HG02840 (cell line): ENCODE measurements at regions not wholly inside any gene's neighbourhood (a gene's known extent, or its start where the extent isn't known, plus 50 kb on each side); places are given as distances from the start of the nearest gene placed in this dataset.

Experiments
- ATAC-seq: cut with Tn5 transposase; IDR thresholded peaks from one replicate; pipeline ENCODE4 v1.9.1; 2021; ENCODE audit warnings: mild to moderate bottlenecking, moderate library complexity, moderate number of reproducible peaks; ENCODE audit not compliant: unreplicated experiment, low FRiP score

DNA sequence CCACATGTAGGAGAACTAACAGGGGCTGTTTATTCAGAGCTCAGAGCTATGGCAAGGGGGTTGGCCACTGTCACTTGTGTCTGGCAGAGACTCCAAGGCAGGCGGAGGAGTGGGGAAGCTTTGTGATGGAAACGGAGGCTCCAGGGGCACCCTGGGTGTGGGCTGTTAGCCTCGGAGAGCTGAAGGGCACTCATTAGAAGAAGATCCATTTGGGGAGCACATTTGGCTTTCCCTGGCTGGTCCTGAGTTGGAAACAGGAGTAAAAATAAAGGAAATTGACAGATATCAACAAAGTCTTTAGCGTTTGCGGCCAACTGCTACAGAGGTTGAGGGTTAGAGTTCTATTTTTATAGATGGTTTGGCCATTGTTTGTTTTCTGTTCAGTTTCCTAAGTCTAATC is 288.3 kb upstream of the MKI67 start:
- no peak for ATAC-seq

- no peak for ATAC-seq
Measured at GRCh38 chr10:128416231-128416630, 290.0 kb upstream of the MKI67 start.

DNA sequence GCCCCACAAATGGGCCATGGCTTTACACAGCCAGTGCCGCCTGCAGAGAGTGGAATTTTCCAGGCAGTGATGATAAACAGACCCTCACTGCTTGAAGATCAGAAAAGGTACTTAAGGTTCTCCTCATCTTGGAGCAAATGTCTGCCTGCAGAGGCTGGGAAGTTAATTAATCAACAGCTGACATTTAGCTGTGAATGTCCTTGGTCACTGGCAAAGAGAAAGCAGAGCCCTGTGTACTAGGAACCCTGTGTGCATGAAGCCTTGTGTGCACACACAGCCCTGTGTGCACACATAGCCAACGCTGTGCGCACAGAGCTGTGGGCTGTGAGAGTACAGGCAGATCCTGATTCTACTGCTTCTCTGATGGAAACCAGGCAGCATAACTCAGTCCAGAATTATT is 291.6 kb upstream of the MKI67 start:
- no peak for ATAC-seq

DNA sequence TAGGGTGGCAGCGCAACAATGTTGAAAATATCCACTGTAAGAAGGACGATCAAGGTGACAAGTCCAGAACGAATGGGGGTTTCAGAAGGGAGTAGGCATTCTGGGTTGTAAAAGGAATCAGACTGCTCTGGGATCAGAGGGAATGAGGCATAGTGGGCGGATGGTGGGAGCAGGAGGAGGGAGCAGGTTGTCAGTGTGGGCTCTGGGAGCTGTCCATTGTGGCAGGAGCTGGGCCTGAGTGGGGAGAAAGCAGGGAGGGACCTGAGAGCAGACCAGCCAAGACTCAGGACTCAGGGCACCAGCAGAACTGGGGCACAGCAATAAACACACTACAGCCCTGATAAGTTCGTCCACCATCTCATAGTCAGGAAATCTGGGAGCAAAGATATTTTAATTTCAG is 292.6 kb upstream of the MKI67 start:
- no peak for ATAC-seq

DNA sequence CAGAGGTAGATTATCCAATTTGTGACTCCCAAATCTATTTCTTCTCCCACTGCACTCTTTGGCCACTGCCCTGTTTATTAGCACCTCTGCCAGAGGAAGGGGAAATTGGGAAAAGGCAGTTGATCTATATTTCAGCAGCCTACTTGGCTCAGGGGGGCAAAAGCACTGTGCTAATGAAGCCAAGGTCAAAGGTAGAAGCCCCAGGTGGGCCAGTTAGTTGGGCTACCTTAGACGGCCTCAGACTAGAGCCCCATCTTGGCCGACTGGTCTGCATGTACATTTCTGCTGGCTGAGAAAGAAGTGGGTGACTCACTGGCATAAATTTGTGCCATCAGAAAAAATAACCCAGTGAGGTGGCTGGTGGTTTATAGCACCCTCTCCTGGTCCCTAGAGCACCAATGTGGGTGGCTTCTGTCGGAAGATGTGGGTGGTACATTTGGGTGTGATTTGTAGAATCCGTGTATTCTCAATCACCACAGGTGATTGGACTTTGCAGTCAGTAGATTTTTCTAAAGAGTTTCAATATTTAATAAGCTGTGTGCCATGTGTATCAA is 293.3 kb upstream of the MKI67 start:
- ATAC-seq: no peak

GRCh38 chr10:128420623-128421022 is 294.4 kb upstream of the MKI67 start:
- no peak for ATAC-seq

- ATAC-seq: no peak
Measured at GRCh38 chr10:128421371-128422160, 295.3 kb upstream of the MKI67 start.

GRCh38 chr10:128422190-128422589 is 296.0 kb upstream of the MKI67 start:
- ATAC-seq: no peak

DNA sequence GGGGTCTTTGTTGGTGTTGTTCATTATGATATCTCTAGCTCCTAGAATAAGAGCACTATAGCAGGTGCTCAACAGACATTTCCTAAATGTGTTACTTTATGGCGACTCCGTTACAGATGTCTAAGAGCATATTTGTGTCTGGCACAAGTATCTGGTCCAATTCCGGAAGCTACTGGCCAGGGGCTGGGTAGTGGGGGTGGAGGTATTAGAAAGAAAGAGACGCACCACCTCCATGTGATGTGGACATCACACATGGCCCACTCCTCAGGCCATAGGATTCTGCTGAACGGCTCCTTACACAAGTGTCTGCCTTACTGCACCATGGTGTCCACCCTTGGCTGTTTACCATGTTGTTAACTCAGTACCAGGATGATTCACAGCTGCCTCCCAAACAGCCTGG is 296.8 kb upstream of the MKI67 start:
- ATAC-seq: no peak

DNA sequence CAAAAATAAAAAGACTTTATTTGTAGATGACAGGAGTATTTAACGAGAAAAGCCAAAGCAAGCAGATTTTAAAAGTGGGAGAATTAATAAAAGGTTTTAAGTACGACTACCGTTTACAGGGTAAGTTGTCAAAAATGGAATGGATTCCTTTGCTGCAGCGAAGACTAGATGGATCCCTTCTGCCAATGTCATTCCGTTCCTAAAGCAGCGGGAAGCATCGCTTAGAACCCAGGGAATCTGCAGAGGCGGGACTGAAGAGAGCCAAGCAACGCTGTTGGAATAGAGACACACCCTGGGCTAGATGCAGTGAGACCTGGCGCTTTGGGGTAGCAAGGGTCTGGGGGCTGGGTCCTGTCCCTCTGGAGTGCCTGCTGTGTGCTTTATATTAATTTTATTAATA is 303.1 kb upstream of the MKI67 start:
- no peak for ATAC-seq

GRCh38 chr10:128429835-128430513 is 303.8 kb upstream of the MKI67 start:
- ATAC-seq: no peak

- no peak for ATAC-seq
Measured at GRCh38 chr10:128431083-128431482, 304.9 kb upstream of the MKI67 start.

- no peak for ATAC-seq
Measured at GRCh38 chr10:128431506-128431905, 305.3 kb upstream of the MKI67 start.

- ATAC-seq: no peak
Measured at GRCh38 chr10:128432011-128432410, 305.8 kb upstream of the MKI67 start.

DNA sequence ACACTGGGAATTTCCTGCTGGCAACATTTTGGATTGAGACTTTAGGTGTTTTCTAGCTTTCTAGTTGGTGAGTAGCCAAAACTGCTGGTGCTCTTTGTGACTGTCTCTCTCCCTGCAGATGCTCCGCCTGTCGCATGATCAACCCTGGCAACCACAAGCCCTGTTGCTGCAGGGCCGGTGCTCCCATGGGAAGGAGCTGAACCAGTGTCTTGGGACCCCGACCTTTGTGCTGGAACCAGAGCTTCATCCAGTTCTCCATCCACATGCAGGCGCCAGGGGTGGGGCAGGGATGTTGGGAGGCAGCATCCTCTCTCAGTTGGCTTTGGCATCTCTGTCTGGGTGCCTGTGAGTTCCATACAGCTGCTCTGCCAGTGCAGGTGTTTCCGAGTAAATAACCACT is 306.2 kb upstream of the MKI67 start:
- ATAC-seq: no peak

- no peak for ATAC-seq
Measured at GRCh38 chr10:128435811-128436210, 309.6 kb upstream of the MKI67 start.

GRCh38 chr10:128437786-128438345 is 311.6 kb upstream of the MKI67 start:
- no peak for ATAC-seq

- no peak for ATAC-seq
Measured at GRCh38 chr10:128438417-128439063, 312.3 kb upstream of the MKI67 start.

- no peak for ATAC-seq
Measured at GRCh38 chr10:128440513-128441160, 314.4 kb upstream of the MKI67 start.

DNA sequence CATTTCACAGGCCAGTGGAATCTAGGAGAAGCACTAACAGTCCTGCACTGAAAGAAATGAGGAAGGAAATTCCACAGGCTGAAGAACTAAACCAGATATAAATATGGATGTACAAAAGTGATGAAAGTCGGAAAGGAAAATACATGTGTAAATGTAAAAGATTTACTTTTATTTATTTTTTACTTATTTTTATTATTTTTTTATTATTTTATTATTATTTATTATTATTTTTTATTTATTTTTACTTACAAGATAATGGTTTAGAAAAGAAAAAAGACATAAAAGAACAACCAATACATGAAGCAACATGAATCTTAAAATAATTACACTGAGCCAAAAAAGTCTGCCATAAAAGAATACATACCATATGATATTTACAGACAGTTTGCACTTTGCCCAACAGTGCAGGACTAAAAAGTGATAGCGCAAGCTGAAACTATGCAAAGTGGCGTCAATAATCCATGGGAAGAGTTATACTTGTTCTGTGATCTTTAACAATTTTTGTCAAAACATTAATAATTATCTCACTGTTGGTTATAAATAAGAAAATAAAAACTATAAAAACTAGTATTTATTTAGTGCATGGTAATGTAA is 317.8 kb upstream of the MKI67 start:
- no peak for ATAC-seq
